Pancreas (tissue), 10 donors: ENCODE measurements at regions not wholly inside any gene's neighbourhood (a gene's known extent, or its start where the extent isn't known, plus 50 kb on each side); places are given as distances from the start of the nearest gene placed in this dataset.

Source experiments
- ATAC-seq, 4 donors: fragments of 200-7000 bp; cut with Tn5 transposase; one replicate each; pipeline versions ENCODE4 v1.8.0 to v1.9.1; 2020; ENCODE audit warnings: mild to moderate bottlenecking in 4 of 4, moderate library complexity in 4 of 4
- DNase-seq, 6 donors: peaks; one replicate each; pipeline ENCODE4 v3.0.0-alpha.2; 2020
- FAIRE-seq: peaks from 2 replicates; lab custom pipeline; 2012; peaks lifted over from hg19 to GRCh38; lab: Jason Lieb, UNC
- H3K27ac ChIP-seq, 4 donors: fragments of 200-600 bp; sonication (generic); 1 replicate in 3 of 4; 2 replicates in 1 of 4; pipeline versions ENCODE4 v1.5.0 to v1.8.0; 2020
- H3K27me3 ChIP-seq, 4 donors: fragments of 200-600 bp; one replicate each; pipeline ENCODE4 v1.8.0; 2021
- H3K36me3 ChIP-seq, 3 donors: fragments of 200-600 bp; sonication (generic) in 1 of 3; one replicate each; pipeline versions ENCODE4 v1.5.0 to v1.8.0; 2020 to 2021
- H3K4me1 ChIP-seq, 3 donors: fragments of 200-600 bp; one replicate each; pipeline ENCODE4 v1.8.0; 2021
- H3K4me3 ChIP-seq, 4 donors: fragments of 200-600 bp; sonication (generic) in 2 of 4; one replicate each; pipeline versions ENCODE4 v1.5.0 to v1.8.0; 2020 to 2021
- H3K9me3 ChIP-seq, 4 donors: fragments of 200-600 bp; one replicate each; pipeline ENCODE4 v1.8.0; 2021
- WGBS, 2 donors: extraction: QIAGEN DNeasy Blood & Tissue Kit; methylation state at CpG; one replicate each; pipeline ENCODE4 v1.1.7; 2013; 5-methylcytosine and 5-hydroxymethylcytosine counted together
- intact Hi-C, 3 donors: fragments of 100-400 bp; cut with DNase I; formaldehyde crosslinking; loops; one replicate each; pipeline versions ENCODE4 v1.11.1 to v1.14.2; 2022
- TF ChIP-seq, protein P1 (sequence below), 4 donors: fragments of 200-600 bp; sonication (generic) in 3 of 4; IDR thresholded peaks; one replicate each; pipeline versions ENCODE4 v1.5.0 to v1.8.0; 2021; ENCODE audit warnings: antibody characterized with exemption in 4 of 4
- donor health status: healthy with polysubstance abuse.
- donor health status: DM: no; HTN: no; CAD: no; lungs with moderate emphysema.
- donor health status: DM: no; HTN: no; CAD: no.
- donor health status: control.
- donor health status: control.
- donor health status: Bipolar disorder and iron deficiency.
- donor health status: DM: yes; HTN: yes; CAD: no.
- donor health status: DM: no; HTN: no; CAD: no.
- donor health status: DM: no; HTN: no; CAD: no.
- donor health status: DM: yes; HTN: yes; CAD: no.

DNA sequence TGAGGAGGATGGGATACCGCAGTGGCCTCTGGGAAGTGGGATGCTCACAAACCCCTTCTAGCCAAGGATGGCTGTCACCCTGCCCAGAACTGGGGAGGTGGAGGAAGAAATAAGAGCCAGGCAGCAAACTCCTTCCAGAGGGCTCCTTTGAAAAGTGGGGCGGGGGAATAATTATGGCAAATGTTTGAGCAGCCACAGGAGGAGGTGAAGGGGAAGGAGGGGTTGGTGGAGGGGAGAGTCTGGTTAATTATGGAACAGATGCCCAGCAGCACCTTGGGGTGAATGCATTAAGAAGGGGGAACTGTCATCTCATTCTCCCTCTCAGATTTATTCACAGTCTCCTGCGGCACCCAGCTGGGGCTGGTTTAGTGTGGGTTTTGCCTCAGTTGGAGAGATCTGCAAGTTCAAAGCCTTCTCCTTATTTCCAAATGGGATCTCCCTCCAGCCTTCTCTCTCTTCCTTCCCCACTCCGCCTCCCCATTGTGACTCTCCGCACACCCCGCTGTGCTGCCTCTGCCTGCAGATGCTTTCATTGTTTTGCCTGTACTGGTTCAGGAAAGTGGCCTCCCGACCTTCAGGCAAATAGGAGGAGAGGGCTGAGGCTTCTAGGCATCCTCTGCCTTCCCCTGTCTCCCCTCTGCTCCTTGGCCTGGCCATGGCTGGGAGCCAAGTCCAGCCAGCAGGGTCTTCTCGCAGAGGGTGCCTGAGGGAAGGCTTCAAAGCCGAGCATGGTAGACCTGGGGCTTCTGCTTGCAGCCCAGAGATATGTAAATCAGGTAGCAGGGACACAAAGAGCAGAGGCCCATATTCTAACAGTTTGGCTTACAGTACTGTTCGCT is 457.2 kb upstream of the MEX3C start:
- FAIRE-seq: no peak
- Histone ChIP-seq H3K9me3 (no peaks in the 10 kb centered on the region), H3K27ac (no peak overlapping the region), H3K4me3 (no peak overlapping the region), H3K27me3 (no peaks in the 10 kb centered on the region), H3K4me1 (no peaks in the 10 kb centered on the region), H3K36me3 (no peaks in the 10 kb centered on the region)
- no peak for DNase-seq
- intact Hi-C loops: no loop called here
- TF ChIP-seq, protein P1, sequence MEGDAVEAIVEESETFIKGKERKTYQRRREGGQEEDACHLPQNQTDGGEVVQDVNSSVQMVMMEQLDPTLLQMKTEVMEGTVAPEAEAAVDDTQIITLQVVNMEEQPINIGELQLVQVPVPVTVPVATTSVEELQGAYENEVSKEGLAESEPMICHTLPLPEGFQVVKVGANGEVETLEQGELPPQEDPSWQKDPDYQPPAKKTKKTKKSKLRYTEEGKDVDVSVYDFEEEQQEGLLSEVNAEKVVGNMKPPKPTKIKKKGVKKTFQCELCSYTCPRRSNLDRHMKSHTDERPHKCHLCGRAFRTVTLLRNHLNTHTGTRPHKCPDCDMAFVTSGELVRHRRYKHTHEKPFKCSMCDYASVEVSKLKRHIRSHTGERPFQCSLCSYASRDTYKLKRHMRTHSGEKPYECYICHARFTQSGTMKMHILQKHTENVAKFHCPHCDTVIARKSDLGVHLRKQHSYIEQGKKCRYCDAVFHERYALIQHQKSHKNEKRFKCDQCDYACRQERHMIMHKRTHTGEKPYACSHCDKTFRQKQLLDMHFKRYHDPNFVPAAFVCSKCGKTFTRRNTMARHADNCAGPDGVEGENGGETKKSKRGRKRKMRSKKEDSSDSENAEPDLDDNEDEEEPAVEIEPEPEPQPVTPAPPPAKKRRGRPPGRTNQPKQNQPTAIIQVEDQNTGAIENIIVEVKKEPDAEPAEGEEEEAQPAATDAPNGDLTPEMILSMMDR (IDR thresholded peaks at IDR 0.05): no peak
- WGBS, 2 donors: 58 to 64% methylated on average over 10 of the region's 10 CpGs
- no peak for ATAC-seq

DNA sequence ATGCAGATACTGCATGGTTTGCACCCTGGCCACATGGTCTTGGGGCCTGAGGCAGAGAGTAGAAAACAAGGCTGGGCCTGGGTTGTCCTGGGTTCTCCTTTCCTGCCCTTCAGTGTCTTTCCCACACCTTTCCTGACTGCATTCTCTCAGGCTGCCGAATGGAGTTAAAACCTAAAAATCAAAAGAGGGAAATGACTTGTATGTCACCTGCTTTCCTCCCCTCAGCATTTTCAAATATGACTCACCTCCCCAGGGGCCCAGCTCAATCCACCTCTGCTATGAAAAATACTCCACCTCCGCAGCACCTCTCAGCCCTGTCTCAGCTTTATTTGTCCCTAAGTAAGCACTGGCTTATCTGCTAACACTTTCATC is 457.8 kb upstream of the MEX3C start:
- intact Hi-C loops: no loop called here
- FAIRE-seq (no peak), ATAC-seq (peak in 1 of 4 donors; percentile 32), DNase-seq (no peak)
- TF ChIP-seq, protein P1 (IDR thresholded peaks at IDR 0.05): no peak
- no peak overlapping the region for H3K4me3 ChIP-seq
- 56 to 61% methylated on average over 2 of the region's 2 CpGs for WGBS, 2 donors
- no peaks in the 10 kb centered on the region for H3K4me1 ChIP-seq
- H3K9me3 ChIP-seq: no peaks in the 10 kb centered on the region
- no peaks in the 10 kb centered on the region for H3K36me3 ChIP-seq
- H3K27ac ChIP-seq: no peak overlapping the region
- H3K27me3 ChIP-seq: no peaks in the 10 kb centered on the region

DNA sequence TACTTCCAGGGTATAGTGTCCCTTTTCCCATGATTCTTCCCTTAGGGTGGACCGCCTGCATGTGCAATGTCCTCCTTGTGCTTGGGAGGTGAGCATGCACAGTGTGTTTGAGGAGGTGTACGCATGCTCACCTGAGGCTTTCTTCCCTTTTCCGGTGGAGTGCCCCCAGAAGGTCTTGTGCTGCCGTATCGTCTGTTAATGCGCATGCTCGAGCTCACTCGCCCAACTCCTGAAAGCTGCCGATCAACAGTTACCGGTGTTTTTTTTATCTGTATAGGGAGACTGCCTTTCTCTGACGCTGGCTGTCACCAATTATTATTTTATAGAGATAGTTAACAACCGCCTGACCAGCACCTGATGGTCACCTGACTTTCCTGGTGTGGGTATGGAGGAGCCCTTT is 458.8 kb upstream of the MEX3C start:
- no peaks in the 10 kb centered on the region for H3K36me3 ChIP-seq
- DNase-seq (no peak), ATAC-seq (no peak), FAIRE-seq (no peak)
- H3K27ac ChIP-seq: no peak overlapping the region
- TF ChIP-seq, protein P1 (IDR thresholded peaks at IDR 0.05): no peak
- no peaks in the 10 kb centered on the region for H3K9me3 ChIP-seq
- intact Hi-C loops: no loop called here
- H3K27me3 ChIP-seq: no peaks in the 10 kb centered on the region
- no peak overlapping the region for H3K4me3 ChIP-seq
- 69 to 72% methylated on average over 12 of the region's 12 CpGs for WGBS, 2 donors
- H3K4me1 ChIP-seq: no peaks in the 10 kb centered on the region

DNA sequence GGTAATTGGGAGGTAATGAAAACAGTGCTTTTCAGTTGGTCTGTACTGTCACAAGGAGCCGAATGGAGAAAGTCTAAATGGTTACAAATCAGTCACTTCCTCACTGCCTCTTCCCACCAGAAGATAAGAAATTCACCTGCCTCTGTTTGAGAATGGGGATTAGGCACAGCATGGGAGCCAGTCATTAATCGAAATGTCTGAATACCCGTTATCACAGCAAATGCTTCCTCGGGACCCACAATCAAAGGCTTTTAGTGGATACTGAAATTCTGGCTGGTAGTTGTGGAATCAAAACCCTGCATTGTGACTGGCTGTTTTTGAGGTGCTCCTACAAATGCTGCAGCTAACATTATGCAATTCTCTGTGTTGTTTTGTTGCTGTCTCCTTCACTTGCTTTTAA is 461.0 kb upstream of the MEX3C start:
- intact Hi-C loops: no loop called here
- Histone ChIP-seq H3K27ac (no peak overlapping the region), H3K4me3 (no peak overlapping the region), H3K36me3 (no peaks in the 10 kb centered on the region), H3K27me3 (no peaks in the 10 kb centered on the region), H3K9me3 (no peaks in the 10 kb centered on the region), H3K4me1 (no peaks in the 10 kb centered on the region)
- FAIRE-seq: no peak
- ATAC-seq: no peak
- DNase-seq: no peak
- TF ChIP-seq, protein P1 (IDR thresholded peaks at IDR 0.05): no peak
- WGBS, 2 donors: 12 to 15% methylated on average over 4 of the region's 4 CpGs

DNA sequence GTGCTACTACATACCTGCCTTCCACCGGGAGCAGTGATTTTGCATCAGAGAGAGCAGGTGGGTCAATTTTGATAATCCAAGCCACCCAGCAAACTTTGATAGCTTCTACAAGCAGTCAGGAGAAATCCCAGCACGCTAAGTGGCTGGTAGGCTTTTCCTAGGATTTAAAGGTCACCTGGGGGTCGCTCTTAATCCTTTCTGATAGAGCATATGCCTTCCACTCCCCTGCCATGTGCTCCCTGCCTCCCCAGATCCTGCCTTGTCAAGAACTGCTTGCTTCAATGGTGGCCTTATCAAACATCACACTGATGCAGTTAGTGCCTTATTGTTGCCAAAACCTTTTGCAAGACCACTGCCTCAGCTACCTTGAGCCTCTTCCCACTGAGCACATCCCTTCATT is 462.3 kb upstream of the MEX3C start:
- DNase-seq (no peak), ATAC-seq (no peak), FAIRE-seq (no peak)
- H3K9me3 ChIP-seq: no peaks in the 10 kb centered on the region
- intact Hi-C loops: no loop called here
- H3K27me3 ChIP-seq: no peaks in the 10 kb centered on the region
- no peaks in the 10 kb centered on the region for H3K36me3 ChIP-seq
- 59 to 66% methylated on average over 3 of the region's 3 CpGs for WGBS, 2 donors
- TF ChIP-seq, protein P1 (IDR thresholded peaks at IDR 0.05): no peak
- H3K4me3 ChIP-seq: no peak overlapping the region
- H3K27ac ChIP-seq: no peak overlapping the region
- no peaks in the 10 kb centered on the region for H3K4me1 ChIP-seq
